WERI-Rb-1 (cell line): ENCODE measurements at regions not wholly inside any gene's neighbourhood (a gene's known extent, or its start where the extent isn't known, plus 50 kb on each side); places are given as distances from the start of the nearest gene placed in this dataset.
A peak's percentile ranks its signal among the peaks of the same experiment; 100 is the strongest.
"Not testable (repeated sequence)": the region's sequence is repeated elsewhere in the genome, so short reads cannot be mapped to it uniquely, and the experiment has no call there.

Source experiments
- DNase-seq: peaks from one replicate; pipeline ENCODE4 v3.0.0-alpha.2; 2020
- H3K27ac ChIP-seq: fragments of 250-450 bp; sonication (Bioruptor Pico); 2 replicates; pipeline ENCODE4 v1.5.1; 2020; ENCODE audit warnings: mild to moderate bottlenecking, moderate library complexity
- H3K27me3 ChIP-seq: fragments of 250-450 bp; sonication (Bioruptor Pico); 2 replicates; pipeline ENCODE4 v1.5.1; 2021; ENCODE audit warnings: mild to moderate bottlenecking, low read depth, moderate library complexity; ENCODE audit not compliant: insufficient read depth, severe bottlenecking
- H3K36me3 ChIP-seq: fragments of 250-450 bp; sonication (Bioruptor Pico); 2 replicates; pipeline ENCODE4 v1.5.1; 2020; ENCODE audit warnings: mild to moderate bottlenecking, moderate library complexity
- H3K4me3 ChIP-seq: 2 replicates; pipeline ENCODE4 v1.5.1; 2011; ENCODE audit warnings: low read depth, mild to moderate bottlenecking, control low read depth, low read length
- H3K9me3 ChIP-seq: fragments of 250-450 bp; sonication (Bioruptor Pico); 2 replicates; pipeline ENCODE4 v1.5.1; 2021; ENCODE audit warnings: mild to moderate bottlenecking, moderate library complexity; ENCODE audit not compliant: severe bottlenecking
- TF ChIP-seq, protein P1 (sequence below): IDR thresholded peaks from 2 replicates; pipeline ENCODE4 v1.5.1; 2011; ENCODE audit warnings: low read depth, mild to moderate bottlenecking, control low read depth, inconsistent platforms, low read length

DNA sequence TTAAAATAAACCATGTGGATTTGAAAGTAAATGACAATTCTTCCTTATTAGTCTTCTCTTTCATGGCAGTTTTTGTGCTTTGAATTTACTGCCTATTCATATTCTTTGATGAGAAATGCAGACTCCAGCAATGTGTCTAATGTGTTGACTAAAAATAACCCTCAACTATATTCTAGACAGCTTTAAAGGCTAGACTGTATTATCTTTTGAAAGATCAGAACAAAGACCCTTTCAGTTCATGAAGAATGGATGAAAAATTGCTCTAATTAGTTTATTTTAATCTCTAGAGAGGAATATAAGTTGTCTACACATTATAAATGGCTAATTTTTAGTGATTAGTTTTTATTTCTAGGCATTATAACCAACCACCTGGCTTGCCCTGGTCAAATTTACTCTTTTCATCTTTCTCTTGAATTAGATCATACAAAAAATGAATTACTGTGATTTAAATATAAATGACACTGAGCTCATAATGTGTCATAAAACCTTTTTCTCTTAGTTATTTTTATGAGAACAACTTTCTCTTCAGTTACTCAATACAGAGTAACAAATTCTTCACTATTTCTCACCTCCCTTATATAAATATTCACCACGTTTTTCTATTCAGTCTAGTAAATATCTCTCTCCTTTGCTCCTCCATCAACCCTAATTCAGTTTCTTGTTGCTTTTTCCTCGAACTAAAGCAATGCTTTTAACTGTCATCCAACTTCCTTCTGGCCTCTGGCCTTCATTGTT lies 428.5 kb upstream of the TMPRSS15 start:
- TF ChIP-seq, protein P1, sequence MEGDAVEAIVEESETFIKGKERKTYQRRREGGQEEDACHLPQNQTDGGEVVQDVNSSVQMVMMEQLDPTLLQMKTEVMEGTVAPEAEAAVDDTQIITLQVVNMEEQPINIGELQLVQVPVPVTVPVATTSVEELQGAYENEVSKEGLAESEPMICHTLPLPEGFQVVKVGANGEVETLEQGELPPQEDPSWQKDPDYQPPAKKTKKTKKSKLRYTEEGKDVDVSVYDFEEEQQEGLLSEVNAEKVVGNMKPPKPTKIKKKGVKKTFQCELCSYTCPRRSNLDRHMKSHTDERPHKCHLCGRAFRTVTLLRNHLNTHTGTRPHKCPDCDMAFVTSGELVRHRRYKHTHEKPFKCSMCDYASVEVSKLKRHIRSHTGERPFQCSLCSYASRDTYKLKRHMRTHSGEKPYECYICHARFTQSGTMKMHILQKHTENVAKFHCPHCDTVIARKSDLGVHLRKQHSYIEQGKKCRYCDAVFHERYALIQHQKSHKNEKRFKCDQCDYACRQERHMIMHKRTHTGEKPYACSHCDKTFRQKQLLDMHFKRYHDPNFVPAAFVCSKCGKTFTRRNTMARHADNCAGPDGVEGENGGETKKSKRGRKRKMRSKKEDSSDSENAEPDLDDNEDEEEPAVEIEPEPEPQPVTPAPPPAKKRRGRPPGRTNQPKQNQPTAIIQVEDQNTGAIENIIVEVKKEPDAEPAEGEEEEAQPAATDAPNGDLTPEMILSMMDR, result no peak
- H3K27me3 ChIP-seq, result no peaks in the 10 kb centered on the region
- no peak overlapping the region for H3K27ac ChIP-seq
- H3K4me3 ChIP-seq, result no peak overlapping the region
- no peaks in the 10 kb centered on the region for H3K36me3 ChIP-seq
- H3K9me3 ChIP-seq, result no peaks in the 10 kb centered on the region
- DNase-seq, result no peak

DNA sequence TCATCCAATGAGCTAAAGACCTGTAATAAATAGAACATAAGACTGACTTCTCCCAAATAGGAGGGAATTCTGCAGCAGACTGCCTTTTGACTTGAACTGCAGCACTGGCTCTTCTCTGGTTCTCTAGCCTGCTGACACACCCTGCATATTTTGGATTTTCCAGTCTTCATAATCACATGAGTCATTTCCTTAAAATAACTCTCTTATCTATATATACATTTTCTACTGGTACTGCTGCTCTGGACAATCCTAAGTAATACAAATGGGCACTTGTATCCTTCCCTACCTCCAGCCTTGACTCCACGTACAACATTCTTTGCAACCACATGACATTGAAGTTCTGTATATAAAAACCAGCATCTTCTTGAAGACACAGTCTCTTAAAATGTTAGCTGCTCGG lies 429.4 kb upstream of the TMPRSS15 start:
- TF ChIP-seq, protein P1, result no peak
- Histone ChIP-seq H3K36me3 (no peaks in the 10 kb centered on the region), H3K4me3 (no peak overlapping the region), H3K27ac (no peak overlapping the region), H3K27me3 (no peaks in the 10 kb centered on the region), H3K9me3 (no peaks in the 10 kb centered on the region)
- no peak for DNase-seq

DNA sequence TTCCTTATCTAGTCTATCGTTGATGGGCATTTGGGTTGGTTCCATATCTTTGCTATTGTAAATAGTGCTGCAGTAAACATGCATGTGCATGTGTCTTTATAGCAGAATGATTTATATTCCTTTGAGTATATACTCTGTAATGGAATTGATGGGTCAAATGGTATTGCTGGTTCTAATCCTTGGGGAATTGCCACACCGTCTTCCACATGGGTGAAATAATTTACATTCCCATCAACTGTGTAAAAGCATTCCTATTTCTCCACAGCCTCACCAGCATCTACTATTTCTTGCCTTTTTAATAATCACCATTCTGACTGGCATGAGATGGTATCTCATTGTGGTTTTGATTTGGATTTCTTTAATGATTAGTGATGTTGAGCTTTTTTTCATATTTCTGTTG lies 430.5 kb upstream of the TMPRSS15 start:
- H3K36me3 ChIP-seq, H3K27ac ChIP-seq, H3K4me3 ChIP-seq, H3K9me3 ChIP-seq, DNase-seq, H3K27me3 ChIP-seq: not testable (repeated sequence)

- H3K9me3 ChIP-seq, result no peaks in the 10 kb centered on the region
- no peaks in the 10 kb centered on the region for H3K27me3 ChIP-seq
- peak; percentile 7 for DNase-seq
- no peaks in the 10 kb centered on the region for H3K36me3 ChIP-seq
- TF ChIP-seq, protein P1, result peak; percentile 49
- H3K4me3 ChIP-seq, result no peak overlapping the region
- no peak overlapping the region for H3K27ac ChIP-seq
Observed at GRCh38 chr21:18840239-18840638, 436.7 kb upstream of the TMPRSS15 start.

- H3K9me3 ChIP-seq, DNase-seq: not testable (repeated sequence)
Observed at GRCh38 chr21:18857606-18858005, 454.0 kb upstream of the TMPRSS15 start.

DNA sequence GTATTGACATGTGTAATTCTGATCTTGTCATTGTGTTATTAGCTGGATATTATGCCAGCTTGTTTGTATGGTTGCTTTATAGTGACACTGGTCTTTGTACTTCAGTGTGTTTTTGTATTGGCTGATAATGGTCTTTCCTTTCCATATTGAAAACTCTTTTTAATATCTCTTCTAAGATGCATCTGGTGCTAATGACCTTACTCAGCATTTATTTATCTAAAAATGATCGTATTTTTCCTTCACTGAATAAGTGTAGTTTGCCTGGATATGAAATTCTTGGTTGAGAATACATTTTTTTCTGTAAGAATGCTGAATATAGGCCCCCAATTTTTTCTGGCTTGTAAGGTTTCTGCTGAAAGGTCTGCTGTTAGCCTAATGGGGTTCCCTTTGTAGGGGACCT lies 465.5 kb upstream of the TMPRSS15 start:
- Histone ChIP-seq H3K36me3 (no peaks in the 10 kb centered on the region), H3K27me3 (no peaks in the 10 kb centered on the region), H3K27ac (no peak overlapping the region), H3K4me3 (no peak overlapping the region), H3K9me3 (no peaks in the 10 kb centered on the region)
- DNase-seq, result no peak
- TF ChIP-seq, protein P1, result no peak

More at GRCh38 chr21:18857606-18858005, 454.0 kb upstream of the TMPRSS15 start:
- not testable (repeated sequence) for H3K4me3 ChIP-seq, H3K27me3 ChIP-seq, H3K27ac ChIP-seq, H3K36me3 ChIP-seq

DNA sequence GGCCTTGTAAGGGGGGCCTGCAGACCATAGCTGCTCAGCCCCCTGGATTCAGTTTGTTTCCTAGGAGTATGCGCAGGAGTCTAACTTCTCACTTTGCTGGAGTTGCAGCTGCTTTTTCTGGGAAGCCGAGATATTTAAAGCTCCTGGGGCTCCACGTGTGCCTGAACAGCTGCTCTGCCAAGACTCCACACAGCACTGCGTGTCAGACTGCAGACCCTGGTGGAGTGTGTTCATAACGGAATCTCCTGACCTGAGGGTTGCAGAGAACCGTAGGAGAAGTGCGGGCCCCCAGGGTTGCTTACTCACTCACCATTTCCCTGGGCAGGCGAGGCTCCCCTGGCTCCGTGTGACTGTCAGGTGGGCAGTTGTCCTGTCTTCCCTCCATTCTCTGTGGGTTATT lies 474.3 kb upstream of the TMPRSS15 start:
- no peaks in the 10 kb centered on the region for H3K9me3 ChIP-seq
- H3K27me3 ChIP-seq, result peaks cover 5% of the 10 kb centered on the region
- H3K4me3 ChIP-seq, result no peak overlapping the region
- H3K27ac ChIP-seq, result no peak overlapping the region
- no peaks in the 10 kb centered on the region for H3K36me3 ChIP-seq
- no peak for DNase-seq
- TF ChIP-seq, protein P1, result no peak
